ENCODE measurements at regions not wholly inside any gene's neighbourhood (a gene's known extent, or its start where the extent isn't known, plus 50 kb on each side); places are given as distances from the start of the nearest gene placed in this dataset.

DNA sequence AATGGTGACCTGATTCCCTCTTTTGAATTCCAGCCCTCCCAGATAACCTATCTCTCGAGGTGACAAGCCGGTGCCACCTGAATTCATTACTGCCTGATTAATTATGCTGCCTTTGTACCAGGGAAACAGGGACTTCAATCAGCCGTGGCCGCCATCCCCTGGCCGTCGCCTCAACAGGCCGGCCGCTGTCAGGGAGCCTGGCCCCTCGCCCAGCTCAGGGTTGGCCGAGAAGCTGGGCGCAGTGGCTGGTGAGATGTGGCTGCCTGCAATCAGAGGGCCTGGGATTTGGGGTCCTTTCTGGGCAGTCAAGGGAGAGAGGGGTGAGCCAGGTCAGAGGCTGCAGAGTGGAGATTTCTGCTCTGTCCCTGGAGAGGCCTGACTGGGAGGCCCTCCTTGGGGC is 91.2 kb downstream of the KCTD15 start:
- no peak for TF ChIP-seq CTCF (IDR thresholded peaks at IDR 0.05; ENCODE audit: borderline replicate concordance, extremely low read depth, insufficient read depth)
- no peak overlapping the region for H3K9ac ChIP-seq (ENCODE audit: low read length in 3 of 3)
- no peaks in the 10 kb centered on the region for H3K27me3 ChIP-seq (ENCODE audit: control insufficient read depth, insufficient read depth, low read length)
- no peak for FAIRE-seq
- no peak overlapping the region for H3K4me3 ChIP-seq (ENCODE audit: low read length in 3 of 3)
- peaks cover 0 to 4% (median 0%) of the 10 kb centered on the region in 3 donors for H3K4me1 ChIP-seq (ENCODE audit: control insufficient read depth in 2 of 3, insufficient read depth in 2 of 3, low read depth in 1 of 3, low read length in 3 of 3)
- H3K36me3 ChIP-seq (ENCODE audit: control insufficient read depth in 2 of 3, insufficient read depth in 3 of 3, low read length in 3 of 3), result no peaks in the 10 kb centered on the region
- no peak overlapping the region for H3K27ac ChIP-seq (ENCODE audit: low read depth in 2 of 2, low read length in 2 of 2)
- peak in 1 of 5 donors; percentile 59 for DNase-seq
- intact Hi-C loops (cut with DNase I), result no loop called here
- no peaks in the 10 kb centered on the region for H3K9me3 ChIP-seq (ENCODE audit: control insufficient read depth in 2 of 3, insufficient read depth in 1 of 3, low read length in 3 of 3)

- H3K9ac ChIP-seq (ENCODE audit: low read length in 3 of 3), result no peak overlapping the region
- H3K9me3 ChIP-seq (ENCODE audit: control insufficient read depth in 2 of 3, insufficient read depth in 1 of 3, low read length in 3 of 3), result no peaks in the 10 kb centered on the region
- TF ChIP-seq CTCF (IDR thresholded peaks at IDR 0.05; ENCODE audit: borderline replicate concordance, extremely low read depth, insufficient read depth), result no peak
- H3K27ac ChIP-seq (ENCODE audit: low read depth in 2 of 2, low read length in 2 of 2), result no peak overlapping the region
- DNase-seq, result no peak
- FAIRE-seq, result no peak
- intact Hi-C loops (cut with DNase I), result no loop called here
- peaks cover 0 to 3% (median 0%) of the 10 kb centered on the region in 3 donors for H3K4me1 ChIP-seq (ENCODE audit: control insufficient read depth in 2 of 3, insufficient read depth in 2 of 3, low read depth in 1 of 3, low read length in 3 of 3)
- no peak overlapping the region for H3K4me3 ChIP-seq (ENCODE audit: low read length in 3 of 3)
- H3K27me3 ChIP-seq (ENCODE audit: control insufficient read depth, insufficient read depth, low read length), result no peaks in the 10 kb centered on the region
- H3K36me3 ChIP-seq (ENCODE audit: control insufficient read depth in 2 of 3, insufficient read depth in 3 of 3, low read length in 3 of 3), result no peaks in the 10 kb centered on the region
Measured at GRCh38 chr19:33888665-33889064, 92.0 kb downstream of the KCTD15 start.

- Histone ChIP-seq H3K9me3 (ENCODE audit: control insufficient read depth in 2 of 3, insufficient read depth in 1 of 3, low read length in 3 of 3) (no peaks in the 10 kb centered on the region), H3K9ac (ENCODE audit: low read length in 3 of 3) (no peak overlapping the region), H3K27ac (ENCODE audit: low read depth in 2 of 2, low read length in 2 of 2) (no peak overlapping the region), H3K4me3 (ENCODE audit: low read length in 3 of 3) (no peak overlapping the region), H3K36me3 (ENCODE audit: control insufficient read depth in 2 of 3, insufficient read depth in 3 of 3, low read length in 3 of 3) (no peaks in the 10 kb centered on the region), H3K4me1 (ENCODE audit: control insufficient read depth in 2 of 3, insufficient read depth in 2 of 3, low read depth in 1 of 3, low read length in 3 of 3) (no peaks in the 10 kb centered on the region), H3K27me3 (ENCODE audit: control insufficient read depth, insufficient read depth, low read length) (no peaks in the 10 kb centered on the region)
- no peak for TF ChIP-seq CTCF (IDR thresholded peaks at IDR 0.05; ENCODE audit: borderline replicate concordance, extremely low read depth, insufficient read depth)
- peak in 1 of 5 donors; percentile 23 for DNase-seq
- intact Hi-C loops (cut with DNase I), result no loop called here
- no peak for FAIRE-seq
Measured at GRCh38 chr19:33890569-33890968, 93.9 kb downstream of the KCTD15 start.

DNA sequence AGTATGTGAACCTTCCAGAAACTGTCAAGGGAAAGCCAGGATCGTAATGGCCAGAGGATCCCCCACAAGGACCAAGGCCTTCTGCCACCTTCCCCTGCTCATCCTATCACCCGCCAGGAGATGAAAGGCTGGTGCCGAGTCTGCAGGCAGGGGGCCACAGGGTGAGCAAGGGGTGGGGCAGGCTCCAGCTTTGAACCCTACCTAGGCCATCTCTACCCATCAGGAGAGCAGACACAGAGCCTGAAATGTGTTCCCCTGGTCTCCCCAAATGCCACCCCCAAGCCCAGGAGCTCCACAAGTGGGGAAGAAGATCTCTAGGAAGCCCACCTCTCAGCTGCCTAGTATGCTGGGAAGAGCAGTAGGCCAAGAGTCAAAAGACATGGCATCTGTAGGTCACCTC is 95.1 kb downstream of the KCTD15 start:
- Histone ChIP-seq H3K4me3 (ENCODE audit: low read length in 3 of 3) (no peak overlapping the region), H3K4me1 (ENCODE audit: control insufficient read depth in 2 of 3, insufficient read depth in 2 of 3, low read depth in 1 of 3, low read length in 3 of 3) (no peaks in the 10 kb centered on the region), H3K9me3 (ENCODE audit: control insufficient read depth in 2 of 3, insufficient read depth in 1 of 3, low read length in 3 of 3) (no peaks in the 10 kb centered on the region), H3K36me3 (ENCODE audit: control insufficient read depth in 2 of 3, insufficient read depth in 3 of 3, low read length in 3 of 3) (no peaks in the 10 kb centered on the region), H3K27ac (ENCODE audit: low read depth in 2 of 2, low read length in 2 of 2) (no peak overlapping the region), H3K9ac (ENCODE audit: low read length in 3 of 3) (no peak overlapping the region), H3K27me3 (ENCODE audit: control insufficient read depth, insufficient read depth, low read length) (no peaks in the 10 kb centered on the region)
- intact Hi-C loops (cut with DNase I), result no loop called here
- FAIRE-seq (no peak), DNase-seq (peak in 1 of 5 donors; percentile 48)
- TF ChIP-seq CTCF (IDR thresholded peaks at IDR 0.05; ENCODE audit: borderline replicate concordance, extremely low read depth, insufficient read depth), result no peak

Data from kidney (tissue), 13 donors.